ENCODE measurements at regions not wholly inside any gene's neighbourhood (a gene's known extent, or its start where the extent isn't known, plus 50 kb on each side); places are given as distances from the start of the nearest gene placed in this dataset.

GRCh38 chr3:70120357-70120966, 120.9 kb downstream of the SAMMSON start:
- DNase-seq = peak; percentile 73

- no peak for DNase-seq
These were observed 127.7 kb downstream of the SAMMSON start for GRCh38 chr3:70127192-70127591.

DNA sequence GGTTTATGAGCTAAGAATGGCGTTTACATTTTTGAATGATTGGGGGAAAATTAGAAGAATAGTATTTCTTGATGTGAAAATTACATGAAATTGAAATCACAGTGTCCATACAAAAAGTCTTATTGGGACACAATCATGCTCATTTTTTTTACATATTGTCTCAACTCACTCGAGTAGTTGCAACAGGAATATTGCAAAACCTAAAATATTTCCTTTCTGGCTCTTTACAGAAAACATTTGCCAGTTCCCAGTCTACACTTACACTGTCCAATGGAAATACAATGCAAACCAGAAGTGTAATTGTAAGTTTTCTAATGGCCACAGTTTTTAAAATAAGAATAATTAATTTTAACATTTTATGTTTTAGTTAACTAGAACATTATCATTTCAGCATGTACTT, 137.8 kb downstream of the SAMMSON start:
- DNase-seq = no peak

DNA sequence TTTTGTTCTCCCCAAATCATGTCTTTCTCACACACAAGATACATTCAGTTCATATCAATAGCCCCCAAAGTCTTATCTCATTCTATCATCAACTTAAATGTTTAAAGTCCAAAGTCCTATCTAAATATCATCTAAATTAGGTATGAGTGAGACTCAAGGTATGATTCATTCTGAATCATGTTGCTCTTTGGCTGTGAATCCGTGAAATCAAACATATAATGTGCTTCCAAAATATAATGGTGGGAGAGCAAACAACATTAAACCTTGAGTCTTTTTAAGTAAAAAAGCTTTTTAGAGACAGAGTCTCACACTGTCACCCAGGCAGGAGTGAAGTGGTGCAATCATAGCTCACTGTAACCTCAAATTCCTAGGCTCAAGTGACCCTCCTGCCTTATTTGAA, 139.1 kb downstream of the SAMMSON start:
- DNase-seq = no peak
